ENCODE measurements at regions not wholly inside any gene's neighbourhood (a gene's known extent, or its start where the extent isn't known, plus 50 kb on each side); places are given as distances from the start of the nearest gene placed in this dataset.

DNA sequence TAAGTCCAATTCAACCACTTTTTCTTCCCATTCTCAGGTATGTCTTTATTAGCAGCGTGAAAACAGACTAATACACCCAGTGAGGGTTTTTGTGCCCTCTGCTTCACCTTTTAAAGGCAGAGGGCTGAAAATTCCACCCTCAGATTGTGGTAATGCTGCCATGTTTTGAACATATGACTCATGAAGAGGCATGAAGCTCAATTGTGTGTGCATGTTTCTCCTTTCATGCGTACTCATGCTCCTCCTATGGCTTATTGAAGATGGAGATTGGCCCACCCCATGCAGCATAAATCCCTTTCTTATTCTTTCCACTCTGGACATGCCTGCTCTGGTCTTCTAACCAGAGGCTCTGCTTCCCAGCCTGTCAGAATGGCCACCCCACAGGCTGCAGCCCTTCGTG, 168.0 kb upstream of the PRKCQ start:
- no TSS peak for BruUV-seq (replicated peaks)
- Histone ChIP-seq H4K20me1 (ENCODE audit: insufficient read depth, low read length) (no peaks in the 10 kb centered on the region), H3K4me3 (replicated peaks in 1 of 3; ENCODE audit: insufficient read depth in 1 of 3, low read depth in 2 of 3, low read length in 3 of 3) (no peak overlapping the region), H3K27ac (ENCODE audit: extremely low read length, insufficient read depth, low read length) (no peak overlapping the region), H3K27me3 (ENCODE audit: control insufficient read depth in 1 of 2, insufficient read depth in 2 of 2, low read length in 2 of 2) (no peaks in the 10 kb centered on the region), H3K4me1 (ENCODE audit: insufficient read depth, low read length) (no peaks in the 10 kb centered on the region), H3K9me3 (ENCODE audit: low read length) (no peaks in the 10 kb centered on the region), H3K9ac (ENCODE audit: insufficient read depth, low read depth, low read length) (no peak overlapping the region), H3K79me2 (ENCODE audit: insufficient read depth, low read length) (no peaks in the 10 kb centered on the region), H3K4me2 (ENCODE audit: low read depth, low read length) (no peak overlapping the region), H3K36me3 (replicated peaks in 1 of 2; ENCODE audit: control insufficient read depth in 1 of 2, insufficient read depth in 2 of 2, low read length in 2 of 2) (no peaks in the 10 kb centered on the region), H2AFZ (ENCODE audit: low read length) (no peak overlapping the region)
- DNase-seq (ENCODE audit: low spot score) (no peak), ATAC-seq (no peak), FAIRE-seq (no peak)
- ChIA-PET CTCF (ENCODE audit: low intra/inter-chr PET ratio, low total read pairs) (no interaction called here), POLR2A (no interaction called here)
- in situ Hi-C loops (cut with HindIII; ENCODE audit: extremely low pct_ligation_motif_present, low pct_unique_long_range_greater_than_20kb) (no loop called here), intact Hi-C loops (cut with micrococcal nuclease; ENCODE audit: unreplicated experiment) (no loop called here)
- WGBS (ENCODE audit: low lambda C conversion rate): 18% methylated on average over 3 of the region's 3 CpGs
- TF ChIP-seq ZNF441 (CRISPR knock-in tag; IDR thresholded peaks at IDR 0.05; ENCODE audit: borderline replicate concordance) (no peak), HIVEP1 (CRISPR knock-in tag; IDR thresholded peaks at IDR 0.05) (no peak), MEIS2 (CRISPR knock-in tag; IDR thresholded peaks at IDR 0.05) (no peak)
- TF ChIP-seq, protein P1, sequence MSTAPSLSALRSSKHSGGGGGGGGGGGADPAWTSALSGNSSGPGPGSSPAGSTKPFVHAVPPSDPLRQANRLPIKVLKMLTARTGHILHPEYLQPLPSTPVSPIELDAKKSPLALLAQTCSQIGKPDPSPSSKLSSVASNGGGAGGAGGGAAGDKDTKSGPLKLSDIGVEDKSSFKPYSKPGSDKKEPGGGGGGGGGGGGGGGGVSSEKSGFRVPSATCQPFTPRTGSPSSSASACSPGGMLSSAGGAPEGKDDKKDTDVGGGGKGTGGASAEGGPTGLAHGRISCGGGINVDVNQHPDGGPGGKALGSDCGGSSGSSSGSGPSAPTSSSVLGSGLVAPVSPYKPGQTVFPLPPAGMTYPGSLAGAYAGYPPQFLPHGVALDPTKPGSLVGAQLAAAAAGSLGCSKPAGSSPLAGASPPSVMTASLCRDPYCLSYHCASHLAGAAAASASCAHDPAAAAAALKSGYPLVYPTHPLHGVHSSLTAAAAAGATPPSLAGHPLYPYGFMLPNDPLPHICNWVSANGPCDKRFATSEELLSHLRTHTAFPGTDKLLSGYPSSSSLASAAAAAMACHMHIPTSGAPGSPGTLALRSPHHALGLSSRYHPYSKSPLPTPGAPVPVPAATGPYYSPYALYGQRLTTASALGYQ (CRISPR knock-in tag; IDR thresholded peaks at IDR 0.05): no peak
- TF ChIP-seq, protein P2, sequence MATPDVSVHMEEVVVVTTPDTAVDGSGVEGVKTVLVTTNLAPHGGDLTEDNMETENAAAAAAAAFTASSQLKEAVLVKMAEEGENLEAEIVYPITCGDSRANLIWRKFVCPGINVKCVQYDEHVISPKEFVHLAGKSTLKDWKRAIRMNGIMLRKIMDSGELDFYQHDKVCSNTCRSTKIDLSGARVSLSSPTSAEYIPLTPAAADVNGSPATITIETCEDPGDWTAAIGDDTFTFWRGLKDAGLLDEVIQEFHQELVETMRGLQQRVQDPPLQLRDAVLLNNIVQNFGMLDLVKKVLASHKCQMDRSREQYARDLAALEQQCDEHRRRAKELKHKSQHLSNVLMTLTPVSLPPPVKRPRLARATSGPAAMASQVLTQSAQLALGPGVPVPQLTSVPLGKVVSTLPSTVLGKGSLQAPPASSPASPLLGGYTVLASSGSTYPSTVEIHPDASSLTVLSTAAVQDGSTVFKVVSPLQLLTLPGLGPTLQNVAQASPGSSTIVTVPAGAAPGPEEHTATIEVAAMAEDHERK (CRISPR knock-in tag; IDR thresholded peaks at IDR 0.05; ENCODE audit: low read depth): no peak

- no peaks in the 10 kb centered on the region for H3K4me1 ChIP-seq (ENCODE audit: insufficient read depth, low read length)
- ChIA-PET CTCF (ENCODE audit: low intra/inter-chr PET ratio, low total read pairs) (no interaction called here), POLR2A (no interaction called here)
- in situ Hi-C loops (cut with HindIII; ENCODE audit: extremely low pct_ligation_motif_present, low pct_unique_long_range_greater_than_20kb) (no loop called here), intact Hi-C loops (cut with micrococcal nuclease; ENCODE audit: unreplicated experiment) (no loop called here)
- no peak for TF ChIP-seq THRA (CRISPR knock-in tag; IDR thresholded peaks at IDR 0.05; ENCODE audit: borderline replicate concordance)
- H3K9ac ChIP-seq (ENCODE audit: insufficient read depth, low read depth, low read length): no peak overlapping the region
- no peak overlapping the region for H2AFZ ChIP-seq (ENCODE audit: low read length)
- no peak overlapping the region for H3K4me3 ChIP-seq (replicated peaks in 1 of 3; ENCODE audit: insufficient read depth in 1 of 3, low read depth in 2 of 3, low read length in 3 of 3)
- WGBS (ENCODE audit: low lambda C conversion rate): 7% methylated on average over 5 of the region's 5 CpGs
- H3K36me3 ChIP-seq (replicated peaks in 1 of 2; ENCODE audit: control insufficient read depth in 1 of 2, insufficient read depth in 2 of 2, low read length in 2 of 2): no peaks in the 10 kb centered on the region
- no peaks in the 10 kb centered on the region for H4K20me1 ChIP-seq (ENCODE audit: insufficient read depth, low read length)
- FAIRE-seq: no peak
- H3K27ac ChIP-seq (ENCODE audit: extremely low read length, insufficient read depth, low read length): no peak overlapping the region
- H3K27me3 ChIP-seq (ENCODE audit: control insufficient read depth in 1 of 2, insufficient read depth in 2 of 2, low read length in 2 of 2): no peaks in the 10 kb centered on the region
- no peak overlapping the region for H3K4me2 ChIP-seq (ENCODE audit: low read depth, low read length)
- ATAC-seq: no peak
- DNase-seq (ENCODE audit: low spot score): no peak
- no TSS peak for BruUV-seq (replicated peaks)
- no peaks in the 10 kb centered on the region for H3K9me3 ChIP-seq (ENCODE audit: low read length)
- no peaks in the 10 kb centered on the region for H3K79me2 ChIP-seq (ENCODE audit: insufficient read depth, low read length)
Observed at GRCh38 chr10:6746782-6747181, 166.7 kb upstream of the PRKCQ start.
